PC-9 (cell line): ENCODE measurements at regions not wholly inside any gene's neighbourhood (a gene's known extent, or its start where the extent isn't known, plus 50 kb on each side); places are given as distances from the start of the nearest gene placed in this dataset.

Experiments
- BruUV-seq: library from RNA; stranded (reverse); fragments of 400-500 nt; replicated peaks from 2 replicates; lab custom pipeline; 2021; lab: Mats Ljungman, UMichigan
- CTCF ChIA-PET: fragments of 300-600 bp; sonication (Branson Sonifier 250); formaldehyde crosslinking; loops from one replicate; lab custom pipeline; 2022; ENCODE audit warnings: antibody characterized with exemption; lab: Charles Lee
- POLR2A ChIA-PET: fragments of 300-600 bp; sonication (Branson Sonifier 250); formaldehyde crosslinking; loops from one replicate; lab custom pipeline; 2022; ENCODE audit warnings: antibody characterized with exemption; ENCODE audit not compliant: unreplicated experiment; lab: Charles Lee
- DNase-seq, 2 experiments: peaks; one replicate each; pipeline versions ENCODE4 v3.0.0 to v3.0.0-alpha.2; 2015 to 2022; ENCODE audit warnings: mixed read lengths in 1 of 2
- H2AFZ ChIP-seq: fragments of 200-600 bp; sonication (generic); 2 replicates; pipeline ENCODE4 v1.8.1; 2017; ENCODE audit warnings: antibody characterized with exemption
- H3F3A ChIP-seq: fragments of 200-600 bp; sonication (generic); 2 replicates; pipeline ENCODE4 v1.8.1; 2017; ENCODE audit warnings: antibody characterized with exemption, mild to moderate bottlenecking, low read depth; ENCODE audit not compliant: insufficient read depth
- H3K27ac ChIP-seq: fragments of 200-600 bp; sonication (generic); 2 replicates; pipeline ENCODE4 v1.6.1; 2016; ENCODE audit warnings: mixed run types
- H3K27me3 ChIP-seq: fragments of 200-600 bp; sonication (generic); 2 replicates; pipeline ENCODE4 v1.6.1; 2016; ENCODE audit warnings: low read depth, mixed run types; ENCODE audit not compliant: insufficient read depth
- H3K36me3 ChIP-seq: fragments of 200-600 bp; sonication (generic); 2 replicates; pipeline ENCODE4 v1.6.1; 2016; ENCODE audit warnings: low read depth, mixed run types
- H3K4me1 ChIP-seq: fragments of 200-600 bp; sonication (generic); replicated peaks from 2 replicates; pipeline ENCODE4 v1.6.1; 2016; ENCODE audit warnings: mixed run types; ENCODE audit not compliant: insufficient read depth
- H3K4me2 ChIP-seq: fragments of 200-600 bp; sonication (generic); 2 replicates; pipeline ENCODE4 v1.6.1; 2017; ENCODE audit warnings: mixed run types
- H3K4me3 ChIP-seq: fragments of 200-600 bp; sonication (generic); 2 replicates; pipeline ENCODE4 v1.6.1; 2016; ENCODE audit warnings: mixed run types
- H3K79me2 ChIP-seq: fragments of 200-600 bp; sonication (generic); 2 replicates; pipeline ENCODE4 v1.6.1; 2017; ENCODE audit warnings: low read depth, mixed run types
- H3K9me2 ChIP-seq: fragments of 200-600 bp; sonication (generic); 2 replicates; pipeline ENCODE4 v1.8.1; 2017; ENCODE audit warnings: mild to moderate bottlenecking; ENCODE audit not compliant: insufficient read depth
- H3K9me3 ChIP-seq: fragments of 200-600 bp; sonication (generic); 2 replicates; pipeline ENCODE4 v1.8.1; 2016; ENCODE audit warnings: low read depth; ENCODE audit not compliant: insufficient read depth
- H4K20me1 ChIP-seq: fragments of 200-600 bp; sonication (generic); 2 replicates; pipeline ENCODE4 v1.8.1; 2017; ENCODE audit not compliant: insufficient read depth
- CTCF ChIP-seq: fragments of 200-600 bp; sonication (generic); conservative IDR thresholded peaks from 2 replicates; pipeline ENCODE4 v1.6.1; 2017; ENCODE audit warnings: mixed run types, antibody characterized with exemption, mild to moderate bottlenecking, moderate library complexity
- EZH2 ChIP-seq: fragments of 200-600 bp; sonication (generic); IDR thresholded peaks from 2 replicates; pipeline ENCODE4 v1.8.0; 2017; ENCODE audit warnings: antibody characterized with exemption, low read depth
- intact Hi-C: fragments of 100-400 bp; cut with micrococcal nuclease; formaldehyde crosslinking; loops from one replicate; pipeline ENCODE4 v1.10.0; 2022; ENCODE audit not compliant: unreplicated experiment

GRCh38 chr5:82622711-82623514, 344.8 kb upstream of the RPS23 start:
- Histone ChIP-seq H3K9me3 (no peaks in the 10 kb centered on the region), H3K36me3 (no peaks in the 10 kb centered on the region), H3K4me3 (no peak overlapping the region), H3K79me2 (no peaks in the 10 kb centered on the region), H3F3A (no peaks in the 10 kb centered on the region), H4K20me1 (no peaks in the 10 kb centered on the region), H2AFZ (no peak overlapping the region), H3K4me2 (no peak overlapping the region), H3K27ac (no peak overlapping the region), H3K9me2 (no peaks in the 10 kb centered on the region), H3K4me1 (no peaks in the 10 kb centered on the region), H3K27me3 (no peaks in the 10 kb centered on the region)
- TF ChIP-seq CTCF (no peak), EZH2 (no peak)
- BruUV-seq = no TSS peak
- intact Hi-C loops = no loop called here
- no peak for DNase-seq
- POLR2A ChIA-PET = no interaction called here
- CTCF ChIA-PET = no interaction called here

- no peaks in the 10 kb centered on the region for H3K9me3 ChIP-seq
- ChIA-PET CTCF (no interaction called here), POLR2A (no interaction called here)
- no TSS peak for BruUV-seq
- no peak overlapping the region for H3K4me3 ChIP-seq
- no peak overlapping the region for H2AFZ ChIP-seq
- H3K4me2 ChIP-seq = no peak overlapping the region
- intact Hi-C loops = no loop called here
- no peak for TF ChIP-seq EZH2
- no peak for TF ChIP-seq CTCF
- no peaks in the 10 kb centered on the region for H3F3A ChIP-seq
- no peaks in the 10 kb centered on the region for H3K36me3 ChIP-seq
- H3K27me3 ChIP-seq = no peaks in the 10 kb centered on the region
- no peaks in the 10 kb centered on the region for H3K79me2 ChIP-seq
- no peak overlapping the region for H3K27ac ChIP-seq
- DNase-seq = no peak
- H3K4me1 ChIP-seq = no peaks in the 10 kb centered on the region
- no peaks in the 10 kb centered on the region for H3K9me2 ChIP-seq
- no peaks in the 10 kb centered on the region for H4K20me1 ChIP-seq
Observed at GRCh38 chr5:82622205-82622604, 344.1 kb upstream of the RPS23 start.

- intact Hi-C loops = no loop called here
- Histone ChIP-seq H3K27ac (no peak overlapping the region), H3K4me1 (no peaks in the 10 kb centered on the region), H3K79me2 (no peaks in the 10 kb centered on the region), H3K36me3 (no peaks in the 10 kb centered on the region), H3K27me3 (no peaks in the 10 kb centered on the region), H3K4me3 (no peak overlapping the region), H3F3A (no peaks in the 10 kb centered on the region), H2AFZ (no peak overlapping the region), H4K20me1 (no peaks in the 10 kb centered on the region), H3K9me2 (no peaks in the 10 kb centered on the region), H3K9me3 (no peaks in the 10 kb centered on the region), H3K4me2 (no peak overlapping the region)
- no peak for DNase-seq
- no TSS peak for BruUV-seq
- POLR2A ChIA-PET = no interaction called here
- CTCF ChIA-PET = no interaction called here
- no peak for TF ChIP-seq EZH2
- no peak for TF ChIP-seq CTCF
Observed at GRCh38 chr5:82620957-82621600, 342.9 kb upstream of the RPS23 start.
